ENCODE measurements at regions not wholly inside any gene's neighbourhood (a gene's known extent, or its start where the extent isn't known, plus 50 kb on each side); places are given as distances from the start of the nearest gene placed in this dataset.

DNA sequence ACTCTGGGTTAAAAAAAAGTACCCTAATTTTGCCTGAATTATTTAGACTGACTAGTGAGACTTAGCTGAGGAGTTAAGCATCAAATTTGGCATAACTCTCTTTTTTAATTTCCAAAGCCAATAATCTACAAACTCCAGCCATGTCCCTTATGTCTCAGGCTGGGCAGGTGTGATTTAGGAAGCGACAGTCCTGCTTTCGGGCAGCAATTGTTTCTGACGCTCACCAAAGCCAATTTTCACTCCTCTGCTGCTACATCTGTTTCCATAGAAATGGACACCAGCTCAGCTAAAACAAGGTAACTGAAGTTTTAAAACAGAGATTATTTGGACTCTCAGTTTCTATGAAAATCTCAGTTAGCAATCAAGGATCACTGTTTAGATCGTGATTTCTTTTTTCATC lies 338.7 kb downstream of the ABCC12 start (continued):
- no peak for TF ChIP-seq CTCF (CRISPR knock-in tag; IDR thresholded peaks at IDR 0.05)
- TF ChIP-seq EHMT2 (IDR thresholded peaks at IDR 0.05; ENCODE audit: borderline replicate concordance, low read depth, low read length), result no peak
- no peak for TF ChIP-seq ZNF101 (CRISPR knock-in tag; IDR thresholded peaks at IDR 0.05; ENCODE audit: borderline replicate concordance, low read depth)
- TF ChIP-seq ZNF441 (CRISPR knock-in tag; IDR thresholded peaks at IDR 0.05; ENCODE audit: borderline replicate concordance), result no peak
- no peak for TF ChIP-seq NFKB2 (CRISPR knock-in tag; IDR thresholded peaks at IDR 0.05; ENCODE audit: borderline replicate concordance)
- TF ChIP-seq HMG20A (CRISPR knock-in tag; IDR thresholded peaks at IDR 0.05; ENCODE audit: borderline replicate concordance), result no peak
- TF ChIP-seq KDM5A (IDR thresholded peaks at IDR 0.05; ENCODE audit: borderline replicate concordance, low read length), result no peak
- TF ChIP-seq ZNF746 (CRISPR knock-in tag; IDR thresholded peaks at IDR 0.05), result no peak
- TF ChIP-seq MTF2 (CRISPR knock-in tag; IDR thresholded peaks at IDR 0.05; ENCODE audit: borderline replicate concordance), result no peak
- no peak for TF ChIP-seq ZNF343 (CRISPR knock-in tag; IDR thresholded peaks at IDR 0.05)

DNA sequence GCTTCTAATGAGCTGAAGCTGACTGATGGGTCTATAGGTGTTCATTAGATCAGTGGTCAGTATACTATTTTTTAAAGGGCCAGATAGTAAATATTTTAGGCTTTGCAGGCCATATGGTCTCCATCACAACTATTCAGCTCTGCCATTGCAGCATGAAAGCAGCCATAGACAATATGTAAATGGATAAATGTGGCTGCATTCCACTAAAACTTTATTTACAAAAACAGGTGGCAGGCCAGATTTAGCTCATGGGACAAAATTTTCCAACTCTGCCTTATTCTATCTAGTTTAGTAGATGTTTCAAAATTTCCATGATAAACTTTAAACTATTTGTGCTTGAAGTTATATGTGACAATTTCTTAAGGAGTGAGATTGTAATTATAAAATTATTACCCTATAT lies 339.3 kb downstream of the ABCC12 start:
- H3K79me2 ChIP-seq (ENCODE audit: insufficient read depth, low read length), result no peaks in the 10 kb centered on the region
- H3K9ac ChIP-seq (ENCODE audit: insufficient read depth, low read depth, low read length), result no peak overlapping the region
- no peak overlapping the region for H3K4me2 ChIP-seq (ENCODE audit: low read depth, low read length)
- no peaks in the 10 kb centered on the region for H3K4me1 ChIP-seq (ENCODE audit: insufficient read depth, low read length)
- ChIA-PET CTCF (ENCODE audit: low intra/inter-chr PET ratio, low total read pairs) (no interaction called here), POLR2A (no interaction called here)
- no peaks in the 10 kb centered on the region for H3K9me3 ChIP-seq (ENCODE audit: low read length)
- in situ Hi-C loops (cut with HindIII; ENCODE audit: extremely low pct_ligation_motif_present, low pct_unique_long_range_greater_than_20kb) (no loop called here), intact Hi-C loops (cut with micrococcal nuclease; ENCODE audit: unreplicated experiment) (no loop called here)
- H3K27ac ChIP-seq (ENCODE audit: extremely low read length, insufficient read depth, low read length), result no peak overlapping the region
- no peak for DNase-seq (ENCODE audit: low spot score)
- no peaks in the 10 kb centered on the region for H4K20me1 ChIP-seq (ENCODE audit: insufficient read depth, low read length)
- FAIRE-seq, result no peak
- no peak for ATAC-seq
- BruUV-seq (replicated peaks), result no TSS peak
- H3K36me3 ChIP-seq (replicated peaks in 1 of 2; ENCODE audit: control insufficient read depth in 1 of 2, insufficient read depth in 2 of 2, low read length in 2 of 2), result no peaks in the 10 kb centered on the region
- no peak overlapping the region for H2AFZ ChIP-seq (ENCODE audit: low read length)
- no peak overlapping the region for H3K4me3 ChIP-seq (replicated peaks in 1 of 3; ENCODE audit: insufficient read depth in 1 of 3, low read depth in 2 of 3, low read length in 3 of 3)
- H3K27me3 ChIP-seq (ENCODE audit: control insufficient read depth in 1 of 2, insufficient read depth in 2 of 2, low read length in 2 of 2), result no peaks in the 10 kb centered on the region
- TF ChIP-seq ARID5B (CRISPR knock-in tag; IDR thresholded peaks at IDR 0.05) (no peak), DNMT3B (CRISPR knock-in tag; conservative IDR thresholded peaks at IDR 0.05) (no peak), MEF2D (CRISPR knock-in tag; IDR thresholded peaks at IDR 0.05) (no peak), ZNF607 (CRISPR knock-in tag; IDR thresholded peaks at IDR 0.05; ENCODE audit: borderline replicate concordance) (no peak), ZEB1 (IDR thresholded peaks at IDR 0.05; ENCODE audit: insufficient replicate concordance, low read depth) (no peak), AHR (CRISPR knock-in tag; IDR thresholded peaks at IDR 0.05) (no peak)
- TF ChIP-seq, protein P1, sequence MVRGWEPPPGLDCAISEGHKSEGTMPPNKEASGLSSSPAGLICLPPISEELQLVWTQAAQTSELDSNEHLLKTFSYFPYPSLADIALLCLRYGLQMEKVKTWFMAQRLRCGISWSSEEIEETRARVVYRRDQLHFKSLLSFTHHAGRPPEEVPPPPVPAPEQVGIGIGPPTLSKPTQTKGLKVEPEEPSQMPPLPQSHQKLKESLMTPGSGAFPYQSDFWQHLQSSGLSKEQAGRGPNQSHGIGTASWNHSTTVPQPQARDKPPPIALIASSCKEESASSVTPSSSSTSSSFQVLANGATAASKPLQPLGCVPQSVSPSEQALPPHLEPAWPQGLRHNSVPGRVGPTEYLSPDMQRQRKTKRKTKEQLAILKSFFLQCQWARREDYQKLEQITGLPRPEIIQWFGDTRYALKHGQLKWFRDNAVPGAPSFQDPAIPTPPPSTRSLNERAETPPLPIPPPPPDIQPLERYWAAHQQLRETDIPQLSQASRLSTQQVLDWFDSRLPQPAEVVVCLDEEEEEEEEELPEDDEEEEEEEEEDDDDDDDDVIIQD (CRISPR knock-in tag; IDR thresholded peaks at IDR 0.05; ENCODE audit: low read depth), result no peak
